Left cardiac atrium (tissue), 4 donors: ENCODE measurements at regions not wholly inside any gene's neighbourhood (a gene's known extent, or its start where the extent isn't known, plus 50 kb on each side); places are given as distances from the start of the nearest gene placed in this dataset.
A peak's percentile ranks its signal among the peaks of the same experiment; 100 is the strongest.

Experiments
- ATAC-seq, 2 donors: fragments of 200-7000 bp; cut with Tn5 transposase; one replicate each; pipeline ENCODE4 v1.9.1; 2020; ENCODE audit warnings: mild to moderate bottlenecking in 2 of 2, moderate library complexity in 2 of 2
- DNase-seq: peaks from one replicate; pipeline ENCODE4 v3.0.0-alpha.2; 2020
- intact Hi-C, 2 donors: fragments of 100-400 bp; cut with DNase I; formaldehyde crosslinking; loops; one replicate each; pipeline versions ENCODE4 v1.14.1 to v1.15.1; 2022 to 2023
- donor health status: DM: no; HTN: yes; CAD: no.
- donor health status: DM: no; HTN: yes; CAD: no; lungs with severe emphysema.
- donor health status: DM: yes; HTN: yes; CAD: no.
- donor health status: Dilated cardiomyopathy.

DNA sequence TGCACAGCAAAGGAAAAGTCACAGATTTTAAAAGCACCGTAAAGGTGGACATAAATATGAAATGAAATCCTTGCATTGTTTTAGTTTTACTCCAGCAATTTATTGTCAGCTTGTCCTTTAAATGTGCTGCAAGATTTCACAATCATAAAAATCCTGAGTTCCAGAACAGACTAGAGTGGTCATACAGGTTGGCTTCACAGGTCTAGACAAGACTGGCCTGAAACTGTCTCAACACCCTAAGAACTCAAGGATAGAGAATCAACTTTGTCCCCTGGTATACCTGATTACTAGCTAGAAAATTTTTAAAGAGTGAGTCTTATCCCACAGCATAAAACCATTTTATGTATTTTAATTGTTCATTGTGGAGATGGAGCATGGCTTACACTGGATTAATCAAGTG, 521.7 kb upstream of the MCTP2 start:
- DNase-seq: no peak
- ATAC-seq: no peak
- intact Hi-C loops: no loop called here

DNA sequence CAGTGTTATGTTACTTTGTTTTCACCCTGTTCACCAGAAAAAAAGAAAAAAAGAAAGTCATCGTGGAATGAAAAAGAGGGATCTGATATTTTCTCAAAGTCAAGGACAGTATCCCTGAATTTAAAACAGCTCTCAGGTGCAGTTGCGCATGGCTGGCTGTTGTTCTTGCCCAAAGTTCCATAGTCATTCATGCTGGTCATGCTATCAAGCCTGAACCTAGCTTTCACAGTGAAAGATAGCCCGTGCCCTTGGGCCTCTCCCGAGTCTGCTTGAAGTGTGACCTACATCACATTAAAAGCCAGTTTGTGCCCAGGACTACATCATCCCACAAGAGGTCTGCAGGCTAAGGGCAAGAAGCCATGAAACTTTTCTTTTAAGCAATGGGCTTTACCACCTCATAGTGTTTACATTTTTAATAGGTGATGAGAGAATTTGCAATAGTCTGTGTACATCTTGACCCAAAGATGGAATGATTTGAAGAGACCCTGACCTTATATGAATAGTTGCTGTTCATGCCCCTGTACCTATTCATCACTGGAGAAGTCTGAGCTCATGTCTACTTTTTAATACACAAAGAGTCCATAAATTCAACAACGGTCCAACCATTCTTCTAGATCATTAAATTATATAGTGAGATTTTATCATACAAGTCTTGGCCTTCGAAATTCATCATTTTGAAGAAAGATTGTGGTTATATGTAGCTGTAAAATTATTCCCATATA, 522.5 kb upstream of the MCTP2 start:
- no peak for ATAC-seq
- intact Hi-C loops: no loop called here

DNA sequence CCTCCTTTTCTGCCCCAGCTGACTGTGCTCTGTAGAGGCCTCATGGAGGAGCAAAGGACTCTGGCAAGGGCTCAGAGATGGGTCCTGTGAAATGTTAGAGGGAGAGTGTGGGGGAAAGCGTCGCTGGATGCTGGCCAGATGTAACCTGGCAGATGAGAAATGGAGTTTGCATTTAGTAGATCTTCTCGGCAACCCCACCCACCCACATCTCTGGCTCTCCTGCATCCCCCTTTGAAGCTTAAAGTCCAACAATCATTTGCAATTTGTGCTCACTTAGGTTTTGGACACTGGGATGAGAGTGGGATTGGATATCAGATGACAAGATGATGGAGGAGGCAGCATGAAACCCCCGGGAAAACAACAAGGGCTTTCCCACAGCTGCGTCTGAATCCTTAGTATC, 523.6 kb upstream of the MCTP2 start:
- ATAC-seq (no peak), DNase-seq (no peak)
- intact Hi-C loops: no loop called here

More for the DNA sequence above, 522.5 kb upstream of the MCTP2 start:
- DNase-seq: no peak

DNA sequence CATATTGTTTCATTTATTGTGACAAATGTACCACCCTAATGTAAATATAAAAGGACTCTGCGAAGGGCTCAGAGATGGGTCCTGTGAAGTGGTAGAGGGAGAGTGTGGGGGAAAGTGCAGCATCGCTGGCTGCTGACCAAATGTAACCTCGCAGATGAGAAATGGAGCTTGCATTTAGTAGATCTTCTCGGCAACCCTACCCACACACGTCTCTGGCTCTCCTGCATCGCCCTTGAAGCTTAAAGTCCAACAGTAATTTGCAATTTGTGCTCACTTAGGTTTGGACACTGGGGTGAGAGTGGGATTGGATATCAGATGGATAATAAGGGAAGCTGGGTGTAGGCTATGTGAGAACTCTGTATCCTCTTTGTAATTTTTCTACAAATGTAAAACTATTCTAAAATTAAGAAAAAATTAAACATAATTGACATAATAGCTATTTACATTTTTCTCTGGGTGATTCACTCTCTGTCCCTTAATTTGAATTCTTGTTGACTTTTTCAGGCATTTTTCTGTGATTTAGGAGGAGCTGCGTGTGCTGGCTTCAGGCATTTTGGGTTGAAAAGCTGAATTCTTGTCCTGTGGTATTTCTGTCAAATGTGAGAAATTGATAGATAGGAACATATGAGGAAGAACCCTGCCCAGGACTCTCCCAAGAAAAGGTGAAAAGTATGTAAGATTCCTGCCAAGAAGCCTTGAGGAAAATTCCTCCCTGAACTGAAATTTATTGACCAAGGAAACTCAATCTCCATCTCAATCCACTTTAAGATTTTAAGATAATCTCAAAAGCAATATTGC, 524.7 kb upstream of the MCTP2 start:
- no peak for DNase-seq
- no peak for ATAC-seq
- intact Hi-C loops: no loop called here

DNA sequence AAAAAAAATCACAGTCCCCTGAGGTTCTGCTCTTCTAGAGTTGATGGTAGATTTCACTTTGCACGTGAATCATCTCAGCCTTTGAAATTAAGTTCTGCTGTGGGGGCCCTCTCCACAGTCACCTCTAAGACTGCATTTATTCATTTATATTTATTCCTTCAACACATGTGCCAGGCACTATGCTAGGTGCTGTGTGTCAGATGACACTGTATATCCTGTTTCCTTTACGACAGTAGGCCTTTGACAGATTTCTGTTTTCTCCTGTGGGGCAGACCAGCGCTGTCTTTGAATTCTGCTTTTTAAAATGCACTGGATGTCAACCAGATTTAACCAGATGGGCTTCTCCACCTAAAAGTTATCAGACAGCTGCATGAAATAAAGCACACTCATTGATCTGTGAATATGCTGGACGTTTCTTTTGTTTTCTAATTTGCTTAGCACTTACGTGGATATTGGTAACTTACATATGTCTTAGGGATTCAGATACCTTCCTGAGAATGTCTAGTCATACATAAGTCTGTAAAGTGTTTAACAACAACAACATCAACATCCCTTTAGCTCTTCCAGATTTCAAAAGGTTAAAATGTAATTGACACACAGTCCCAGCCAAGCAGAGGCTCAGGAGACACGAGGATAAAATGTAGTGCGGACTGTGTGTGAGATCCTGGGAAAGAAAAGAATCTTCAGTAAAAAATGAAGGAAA, 525.5 kb upstream of the MCTP2 start:
- no peak for ATAC-seq
- no peak for DNase-seq
- intact Hi-C loops: no loop called here

DNA sequence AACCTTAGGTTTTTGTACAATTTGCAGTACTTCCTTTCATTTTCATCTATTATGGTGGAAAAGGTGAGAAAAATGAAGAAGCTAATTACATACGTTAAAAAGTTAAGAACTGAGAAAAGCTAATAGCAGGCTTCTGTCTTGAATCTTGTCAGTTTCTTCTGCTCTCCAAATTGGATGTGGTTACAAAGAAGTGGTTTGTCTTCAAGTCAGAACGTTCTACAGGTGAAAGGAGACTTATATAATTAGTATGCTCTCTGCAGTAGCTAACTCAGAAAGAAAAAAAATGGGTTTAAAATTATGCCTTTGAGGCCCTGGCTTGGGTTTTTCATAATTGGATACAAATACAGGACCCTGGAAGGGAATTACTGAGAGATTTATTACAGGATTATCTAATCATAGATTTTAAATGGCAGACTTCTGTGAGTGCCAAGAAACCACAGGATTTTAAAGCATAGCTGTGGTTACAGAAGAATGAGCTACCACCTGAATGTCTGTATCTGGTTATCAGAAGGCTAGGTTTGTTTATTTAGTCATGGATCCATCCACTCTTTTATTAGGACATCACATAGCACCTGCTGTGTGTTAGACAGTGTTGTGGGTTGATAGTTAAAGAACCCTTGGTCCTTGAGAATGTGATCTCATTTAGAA, 528.1 kb upstream of the MCTP2 start:
- intact Hi-C loops: no loop called here
- no peak for ATAC-seq
- DNase-seq: no peak

DNA sequence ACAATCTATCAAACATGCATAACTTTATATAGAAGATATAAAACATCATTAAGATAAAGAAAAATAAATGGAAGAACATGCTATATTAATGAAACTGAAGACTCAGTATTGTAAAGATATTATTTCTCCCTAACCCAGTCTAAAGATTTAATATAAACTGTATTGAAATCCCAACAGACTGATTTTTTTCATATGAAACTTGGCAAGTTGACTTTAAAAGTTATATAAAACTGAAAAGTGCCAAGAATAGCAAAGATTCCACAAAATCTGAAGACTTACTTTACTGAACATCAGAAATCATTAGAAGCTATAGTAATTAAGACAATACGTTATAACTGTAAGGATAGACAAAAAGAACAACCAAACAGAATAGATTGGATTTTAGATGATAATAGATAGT, 531.3 kb upstream of the MCTP2 start:
- ATAC-seq: no peak
- intact Hi-C loops: no loop called here

DNA sequence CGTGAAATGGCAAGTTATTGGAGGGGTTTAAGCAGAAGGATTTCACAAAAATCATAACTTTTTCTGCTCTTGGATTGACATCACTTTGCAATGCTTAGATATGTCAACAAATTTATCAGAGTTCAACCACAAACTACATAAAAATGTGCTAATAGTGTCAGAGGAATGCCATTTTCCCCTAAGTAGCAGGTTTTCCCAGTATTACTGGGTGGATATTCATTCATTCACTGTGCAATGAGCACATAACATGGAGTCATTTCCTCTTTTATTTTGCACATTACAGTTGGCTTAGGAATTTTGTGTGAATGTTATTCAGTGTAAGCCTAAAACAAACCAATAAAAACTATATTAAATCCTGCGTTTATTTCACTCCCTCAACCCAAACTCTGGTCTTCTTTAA, 537.3 kb upstream of the MCTP2 start:
- ATAC-seq (no peak), DNase-seq (no peak)
- intact Hi-C loops: no loop called here

More for the DNA sequence above, 531.3 kb upstream of the MCTP2 start:
- no peak for DNase-seq

DNA sequence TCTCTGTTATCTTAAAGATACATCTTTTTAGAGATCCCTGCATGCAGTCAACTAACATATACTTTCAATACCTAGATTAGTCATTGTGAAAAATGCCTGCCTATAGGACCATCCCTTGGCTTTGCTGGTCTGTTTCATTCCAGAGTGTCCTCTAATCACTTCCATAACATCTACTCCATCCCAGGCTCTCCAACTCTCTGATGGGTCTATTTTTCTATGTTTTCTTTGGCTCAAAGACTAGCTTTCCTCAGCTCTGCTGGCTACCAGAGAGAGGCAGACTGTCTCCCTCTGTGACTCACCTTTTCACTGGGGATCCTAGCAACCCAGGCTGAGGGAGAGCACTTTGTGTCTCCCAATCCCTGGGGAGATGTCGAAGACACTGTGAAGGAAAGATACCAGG, 547.7 kb upstream of the MCTP2 start:
- no peak for ATAC-seq
- DNase-seq: no peak
- intact Hi-C loops: no loop called here

DNA sequence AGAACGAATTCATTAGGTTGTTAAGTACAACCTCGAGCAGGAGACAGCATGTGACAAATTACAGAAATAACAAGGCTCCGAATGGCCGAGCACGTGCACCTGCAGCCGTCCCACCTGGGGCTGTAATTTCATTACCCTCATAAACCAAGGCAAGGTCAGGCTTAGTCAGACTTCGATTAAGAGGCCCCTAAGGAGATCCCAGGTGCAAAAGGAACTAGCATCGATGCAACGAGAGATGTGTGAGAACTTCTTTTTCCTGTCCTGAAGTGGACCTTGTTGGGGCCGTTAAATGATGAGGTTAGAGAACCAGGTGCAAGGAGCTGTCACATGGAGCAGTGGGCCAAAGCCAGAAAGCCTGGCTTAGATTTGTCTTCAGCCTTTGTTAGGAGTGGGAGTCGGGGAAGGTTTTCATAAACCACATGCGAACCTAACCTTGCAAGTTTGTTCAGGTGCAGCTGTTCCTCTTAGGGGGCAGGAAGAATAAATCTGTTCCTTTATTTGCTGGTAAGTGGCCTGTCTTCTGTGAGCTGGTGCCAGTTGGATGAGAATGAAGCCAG, 559.9 kb upstream of the MCTP2 start:
- DNase-seq (no peak), ATAC-seq (no peak)
- intact Hi-C loops: no loop called here

DNA sequence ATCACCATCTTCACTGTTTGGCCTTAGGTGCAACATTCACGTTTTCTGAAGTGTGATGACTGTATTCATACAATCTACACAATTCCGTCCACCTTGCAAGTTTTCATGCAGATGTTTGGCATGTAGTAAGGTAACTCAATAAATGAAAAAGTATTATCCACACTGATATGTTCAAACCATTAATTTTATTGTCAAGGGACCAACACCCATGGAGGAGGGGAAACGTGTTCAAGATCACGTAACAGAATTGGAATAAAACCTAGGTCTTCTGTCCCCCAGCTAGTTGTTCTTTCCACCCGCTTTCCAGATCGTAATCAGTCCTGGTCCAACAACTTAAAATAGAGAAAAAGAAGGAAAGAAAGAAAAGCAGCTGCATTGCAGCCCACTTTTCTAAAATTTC, 560.4 kb upstream of the MCTP2 start:
- DNase-seq: no peak
- intact Hi-C loops: no loop called here
- no peak for ATAC-seq

DNA sequence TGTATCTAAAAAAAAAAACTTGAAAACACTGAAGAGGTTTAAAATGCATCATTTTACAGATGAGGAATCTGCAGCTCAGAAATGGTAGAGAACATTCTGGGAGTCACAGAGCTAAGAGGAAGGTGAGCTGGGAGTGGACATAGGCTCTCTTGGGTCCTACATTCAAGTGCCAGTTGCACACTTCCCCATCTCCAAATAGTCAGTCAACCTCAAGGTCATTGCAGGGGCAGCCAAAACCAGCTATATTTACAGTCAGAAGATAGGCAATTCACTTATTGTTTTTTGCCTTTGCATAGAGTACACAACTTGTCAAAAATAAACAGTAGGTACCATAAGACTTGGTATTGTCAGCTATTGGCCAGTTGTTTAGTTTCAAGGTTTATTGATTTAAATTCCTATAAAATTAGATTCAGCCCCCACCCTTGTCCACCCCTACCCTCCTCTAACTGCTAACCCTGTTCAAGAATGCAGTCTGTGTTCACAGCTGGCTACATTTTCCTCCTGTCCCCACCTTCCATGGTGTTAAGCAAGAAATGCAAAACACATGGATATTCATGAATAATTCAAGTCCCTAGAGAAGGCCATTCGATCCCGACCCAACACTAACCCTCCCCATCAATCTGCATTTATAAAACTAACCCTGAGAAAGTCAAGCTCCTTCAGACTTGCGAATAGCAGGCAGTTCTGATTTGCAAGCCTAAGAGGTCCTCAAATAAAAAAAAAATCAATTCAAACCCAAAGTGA, 567.0 kb upstream of the MCTP2 start:
- intact Hi-C loops: loop anchor here in 1 of 2 donors (10.0 kb wide), 1 partner anchor 60 kb away; no protein-coding TSS in a partner anchor
- DNase-seq: no peak
- peak in 1 of 2 donors; percentile 50 for ATAC-seq

DNA sequence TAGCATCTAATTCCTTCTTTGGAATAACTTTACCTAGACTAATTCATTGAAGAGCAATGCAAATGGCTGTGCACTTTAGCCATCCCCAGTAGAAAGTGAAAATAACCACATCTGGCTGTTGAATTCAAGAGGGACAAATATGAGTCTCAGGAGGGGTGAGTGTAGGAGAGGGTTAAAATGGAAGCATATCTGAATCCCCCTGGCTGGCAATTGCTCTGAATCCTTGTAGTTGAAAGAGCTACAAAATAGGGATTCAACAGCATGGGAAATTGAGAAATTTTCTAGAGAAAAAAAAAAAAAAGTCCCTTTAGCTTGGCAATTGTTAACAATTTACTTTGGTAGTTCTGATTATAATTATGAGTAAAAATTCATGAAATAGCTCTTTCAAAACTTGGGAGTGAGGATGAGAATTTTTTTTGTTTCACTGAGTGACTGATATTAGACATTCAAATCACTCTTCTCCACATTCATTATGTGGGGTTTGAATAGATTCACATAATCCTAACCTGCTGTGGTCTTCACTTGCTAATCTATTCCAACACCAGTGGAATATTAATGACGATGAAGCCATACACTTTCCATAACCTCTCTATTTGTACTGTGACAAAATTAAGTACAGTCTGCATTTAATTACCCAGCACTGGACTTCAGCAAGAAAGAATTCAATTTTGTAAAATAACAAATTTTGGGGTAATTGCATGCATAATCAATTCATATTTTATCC, 569.0 kb upstream of the MCTP2 start:
- intact Hi-C loops: loop anchor here in 1 of 2 donors (10.0 kb wide), 1 partner anchor 62 kb away; no protein-coding TSS in a partner anchor
- ATAC-seq (no peak), DNase-seq (no peak)

DNA sequence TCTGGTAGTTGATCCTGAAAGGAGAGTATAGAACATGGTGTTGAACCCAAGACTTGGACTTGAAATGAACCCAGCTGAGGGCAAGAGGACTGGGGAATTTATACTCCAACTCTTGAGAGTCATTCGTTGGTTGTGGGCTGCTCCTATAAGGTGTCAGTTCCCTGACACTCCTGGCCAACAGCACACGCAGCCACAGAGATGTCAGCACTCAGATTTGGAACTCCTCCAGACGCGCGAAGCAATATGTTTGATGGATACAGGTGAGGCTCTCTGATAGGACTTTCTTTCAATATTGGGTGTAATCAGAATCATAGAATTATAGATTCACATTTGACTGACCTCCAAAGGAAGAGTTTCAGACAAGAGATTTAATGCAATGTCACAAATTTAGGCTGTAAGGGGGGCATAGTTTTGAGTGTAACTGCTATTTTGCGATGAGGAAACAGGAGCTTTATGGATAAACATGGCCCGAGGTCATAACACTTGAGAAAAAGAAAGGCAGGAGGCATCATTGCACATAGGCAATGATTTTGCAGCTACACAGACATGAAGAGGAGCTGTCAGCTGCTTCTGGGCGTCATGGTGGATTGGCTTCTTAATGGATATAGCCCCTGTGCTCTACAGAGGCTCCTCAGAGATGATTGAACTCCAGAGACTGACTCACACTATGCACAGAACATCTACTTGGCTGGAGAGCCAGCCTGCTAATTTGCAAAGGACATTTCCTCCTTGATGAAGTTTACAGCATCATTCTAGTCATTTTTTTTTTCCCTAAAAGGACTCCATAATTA, 569.2 kb upstream of the RGMA start:
- DNase-seq (no peak), ATAC-seq (no peak)
- intact Hi-C loops: no loop called here

DNA sequence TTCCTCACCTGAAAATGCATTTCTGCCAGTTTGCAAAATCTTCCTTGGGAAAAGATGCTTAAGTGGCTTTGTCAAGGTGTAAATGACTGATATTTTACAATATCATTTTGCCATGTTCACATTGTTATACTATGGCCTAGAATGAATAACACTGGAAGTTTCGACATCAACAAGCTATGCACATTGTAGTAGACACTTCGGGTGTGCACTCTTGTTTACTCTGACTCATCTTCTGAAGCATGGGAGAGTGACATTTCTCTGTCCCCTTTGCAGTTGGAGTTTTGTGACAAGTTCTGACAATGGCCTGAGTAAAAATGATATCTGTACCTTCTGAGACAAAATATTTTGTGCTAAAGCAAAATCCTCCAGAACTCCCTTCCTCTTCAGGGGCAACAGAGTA, 567.0 kb upstream of the RGMA start:
- DNase-seq (no peak), ATAC-seq (no peak)
- intact Hi-C loops: no loop called here

DNA sequence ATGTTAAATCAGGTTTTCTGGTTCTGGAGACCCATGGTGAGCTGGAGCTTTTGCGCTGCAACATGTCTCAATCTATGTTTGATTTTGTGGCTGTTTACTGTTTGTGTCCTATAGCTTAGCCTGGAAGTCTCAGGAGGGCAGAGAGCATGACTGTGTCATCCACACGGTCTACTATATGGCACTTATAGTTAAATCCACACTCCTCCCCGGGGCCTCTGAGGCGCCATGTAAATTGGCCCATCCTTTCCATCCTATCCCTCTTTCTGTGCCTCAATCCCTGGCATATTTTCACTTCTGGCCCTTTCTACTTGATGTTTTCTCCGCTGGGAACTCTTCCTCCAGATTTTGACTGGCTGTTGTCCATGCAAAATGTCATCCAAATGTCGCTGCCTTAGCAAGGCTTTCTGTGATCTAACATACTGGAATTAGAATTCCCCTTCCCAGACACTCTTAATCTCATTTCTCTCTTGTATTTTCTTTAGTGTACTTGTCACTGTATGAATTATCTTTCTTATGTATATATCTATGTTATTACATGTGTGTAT, 560.8 kb upstream of the RGMA start:
- DNase-seq (no peak), ATAC-seq (no peak)
- intact Hi-C loops: no loop called here

DNA sequence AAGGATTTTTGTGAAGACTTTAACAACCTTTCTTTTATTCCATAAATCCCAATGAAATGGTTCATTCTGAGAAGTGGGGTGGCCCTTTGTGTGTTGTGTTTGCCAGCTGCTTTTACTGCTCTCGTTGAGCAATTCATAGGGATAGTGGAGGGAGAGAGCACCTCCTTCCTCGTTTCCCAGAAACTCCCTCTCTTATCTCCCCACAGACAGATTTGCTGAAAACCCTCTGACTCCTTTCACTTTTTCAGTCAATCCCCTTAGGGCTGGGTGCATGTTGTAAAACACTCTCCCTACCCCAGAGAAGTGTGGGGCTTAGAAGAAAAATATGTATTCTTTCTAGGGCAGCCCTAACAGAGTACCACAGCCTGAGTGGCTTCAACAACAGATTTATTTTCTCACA, 557.2 kb upstream of the RGMA start:
- no peak for DNase-seq
- peak; percentile 15 to 90 for ATAC-seq
- intact Hi-C loops: no loop called here
